ENCODE measurements at regions not wholly inside any gene's neighbourhood (a gene's known extent, or its start where the extent isn't known, plus 50 kb on each side); places are given as distances from the start of the nearest gene placed in this dataset.

- DNase-seq (no peak), ATAC-seq (no peak)
- intact Hi-C loops (cut with DNase I, micrococcal nuclease): no loop called here
Observed at GRCh38 chr16:52812678-52813556, 239.8 kb downstream of the CHD9NB start.

GRCh38 chr16:52805559-52806168 lies 247.0 kb downstream of the CHD9NB start:
- ATAC-seq (no peak), DNase-seq (no peak)
- intact Hi-C loops (cut with DNase I, micrococcal nuclease): no loop called here

- ATAC-seq: no peak
- intact Hi-C loops (cut with DNase I, micrococcal nuclease): no loop called here
Observed at GRCh38 chr16:52800432-52800831, 252.3 kb downstream of the CHD9NB start.

GRCh38 chr16:52799149-52799548 lies 252.2 kb upstream of the TOX3 start:
- DNase-seq (no peak), ATAC-seq (no peak)
- intact Hi-C loops (cut with DNase I, micrococcal nuclease): no loop called here

More at GRCh38 chr16:52800432-52800831, 252.3 kb downstream of the CHD9NB start:
- DNase-seq: no peak

- DNase-seq (no peak), ATAC-seq (no peak)
- intact Hi-C loops (cut with DNase I, micrococcal nuclease): no loop called here
Observed at GRCh38 chr16:52787709-52788108, 240.8 kb upstream of the TOX3 start.

GRCh38 chr16:52786091-52786490 lies 239.1 kb upstream of the TOX3 start:
- intact Hi-C loops (cut with DNase I, micrococcal nuclease): no loop called here
- ATAC-seq: no peak
- no peak for DNase-seq

- DNase-seq (peak; percentile 11 to 25), ATAC-seq (peak; percentile 55)
- intact Hi-C loops (cut with DNase I, micrococcal nuclease): no loop called here
Observed at GRCh38 chr16:52785653-52786052, 238.7 kb upstream of the TOX3 start.

GRCh38 chr16:52783616-52784015 lies 236.7 kb upstream of the TOX3 start:
- ATAC-seq: no peak
- no peak for DNase-seq
- intact Hi-C loops (cut with DNase I, micrococcal nuclease): no loop called here

- DNase-seq: no peak
Observed at GRCh38 chr16:52781005-52781630, 234.2 kb upstream of the TOX3 start.

GRCh38 chr16:52773026-52773425 lies 226.1 kb upstream of the TOX3 start:
- ATAC-seq (no peak), DNase-seq (no peak)
- intact Hi-C loops (cut with DNase I, micrococcal nuclease): no loop called here

More at GRCh38 chr16:52781005-52781630, 234.2 kb upstream of the TOX3 start:
- intact Hi-C loops (cut with DNase I, micrococcal nuclease): no loop called here
- no peak for ATAC-seq

GRCh38 chr16:52770828-52771227 lies 223.9 kb upstream of the TOX3 start:
- intact Hi-C loops (cut with DNase I, micrococcal nuclease): no loop called here
- ATAC-seq (no peak), DNase-seq (no peak)

GRCh38 chr16:52758473-52758855 lies 211.5 kb upstream of the TOX3 start:
- no peak for DNase-seq
- ATAC-seq: no peak
- intact Hi-C loops (cut with DNase I, micrococcal nuclease): no loop called here

- intact Hi-C loops (cut with DNase I, micrococcal nuclease): no loop called here
- ATAC-seq (no peak), DNase-seq (no peak)
Observed at GRCh38 chr16:52757746-52758472, 211.0 kb upstream of the TOX3 start.

GRCh38 chr16:52756812-52757517 lies 210.0 kb upstream of the TOX3 start:
- peak; percentile 94 for ATAC-seq
- peak; percentile 5 to 25 for DNase-seq
- intact Hi-C loops (cut with DNase I, micrococcal nuclease): no loop called here

- ATAC-seq (no peak), DNase-seq (no peak)
- intact Hi-C loops (cut with DNase I, micrococcal nuclease): no loop called here
Observed at GRCh38 chr16:52755396-52755795, 208.5 kb upstream of the TOX3 start.

GRCh38 chr16:52751035-52751434 lies 204.1 kb upstream of the TOX3 start:
- no peak for ATAC-seq
- intact Hi-C loops (cut with DNase I, micrococcal nuclease): no loop called here
- DNase-seq: no peak

- DNase-seq (no peak), ATAC-seq (no peak)
- intact Hi-C loops (cut with DNase I, micrococcal nuclease): no loop called here
Observed at GRCh38 chr16:52748741-52749140, 201.8 kb upstream of the TOX3 start.

GRCh38 chr16:52747088-52747595 lies 200.2 kb upstream of the TOX3 start:
- intact Hi-C loops (cut with DNase I, micrococcal nuclease): no loop called here
- DNase-seq: no peak
- no peak for ATAC-seq

- ATAC-seq (no peak), DNase-seq (no peak)
- intact Hi-C loops (cut with DNase I, micrococcal nuclease): no loop called here
Observed at GRCh38 chr16:52743707-52744106, 196.8 kb upstream of the TOX3 start.
